ELF-1 (cell line): ENCODE measurements at regions not wholly inside any gene's neighbourhood (a gene's known extent, or its start where the extent isn't known, plus 50 kb on each side); places are given as distances from the start of the nearest gene placed in this dataset.

ENCODE experiments used
- DNase-seq: peaks from one replicate; pipeline ENCODE4 v3.0.0-alpha.2; 2016; ENCODE audit warnings: low read depth, low spot score

GRCh38 chr4:63814171-63814964, 594.9 kb downstream of the TECRL start:
- no peak for DNase-seq

GRCh38 chr4:63799166-63799565, 610.1 kb downstream of the TECRL start:
- no peak for DNase-seq

GRCh38 chr4:63795301-63795700, 613.9 kb downstream of the TECRL start:
- DNase-seq = no peak

- no peak for DNase-seq
These were observed 618.9 kb downstream of the TECRL start for GRCh38 chr4:63790377-63790776.

- no peak for DNase-seq
These were observed 621.0 kb downstream of the TECRL start for GRCh38 chr4:63788271-63788670.

- DNase-seq = no peak
These were observed 621.9 kb downstream of the TECRL start for GRCh38 chr4:63787326-63787725.

- DNase-seq = no peak
These were observed 623.1 kb downstream of the TECRL start for GRCh38 chr4:63786171-63786570.

- no peak for DNase-seq
These were observed 624.4 kb downstream of the TECRL start for GRCh38 chr4:63784822-63785221.

- no peak for DNase-seq
These were observed 631.6 kb downstream of the TECRL start for GRCh38 chr4:63777601-63778000.

- DNase-seq = no peak
These were observed 644.9 kb downstream of the TECRL start for GRCh38 chr4:63764400-63764799.

GRCh38 chr4:63757929-63758328, 651.3 kb downstream of the TECRL start:
- no peak for DNase-seq

- no peak for DNase-seq
These were observed 666.4 kb downstream of the TECRL start for GRCh38 chr4:63742882-63743281.

- DNase-seq = no peak
These were observed 679.7 kb downstream of the TECRL start for GRCh38 chr4:63729519-63729918.

GRCh38 chr4:63728480-63729177, 680.6 kb downstream of the TECRL start:
- DNase-seq = peak; percentile 19

- no peak for DNase-seq
These were observed 691.9 kb downstream of the TECRL start for GRCh38 chr4:63717384-63717783.

GRCh38 chr4:63708661-63709060, 700.6 kb downstream of the TECRL start:
- no peak for DNase-seq

- no peak for DNase-seq
These were observed 708.7 kb downstream of the TECRL start for GRCh38 chr4:63700569-63700968.

- no peak for DNase-seq
These were observed 715.9 kb downstream of the TECRL start for GRCh38 chr4:63693321-63693720.

- no peak for DNase-seq
These were observed 730.8 kb downstream of the TECRL start for GRCh38 chr4:63678358-63678931.

- DNase-seq = no peak
These were observed 738.5 kb downstream of the TECRL start for GRCh38 chr4:63670735-63671134.

GRCh38 chr4:63663870-63664269, 745.4 kb downstream of the TECRL start:
- no peak for DNase-seq

- no peak for DNase-seq
These were observed 764.9 kb downstream of the TECRL start for GRCh38 chr4:63644396-63644795.

GRCh38 chr4:63637270-63637669, 772.0 kb downstream of the TECRL start:
- DNase-seq = no peak
